ENCODE measurements at regions not wholly inside any gene's neighbourhood (a gene's known extent, or its start where the extent isn't known, plus 50 kb on each side); places are given as distances from the start of the nearest gene placed in this dataset.

DNA sequence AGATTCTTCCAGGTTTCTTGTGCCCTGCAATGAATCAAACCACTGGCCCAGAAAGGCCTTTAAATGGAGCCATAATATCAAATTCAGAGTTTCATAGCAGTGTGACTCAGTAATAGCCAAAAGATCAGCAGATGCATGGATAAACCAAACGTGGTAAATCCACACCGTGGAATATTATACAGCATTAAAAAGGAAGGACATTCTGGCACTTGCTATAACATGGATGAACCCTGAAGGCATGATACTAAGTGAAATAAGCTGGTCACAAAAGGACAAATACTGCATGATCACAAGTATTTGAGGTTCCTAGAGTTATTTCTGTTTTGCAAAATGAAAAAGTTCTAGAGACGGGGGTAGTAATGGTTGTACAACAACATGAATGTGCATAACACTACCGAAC, 140.1 kb downstream of the TOMM20 start:
- Histone ChIP-seq H3K4me3 (no peak overlapping the region), H3K27me3 (no peaks in the 10 kb centered on the region), H3K4me1 (peaks cover 0 to 17% (median 11%) of the 10 kb centered on the region in 4 donors), H3K9me3 (no peaks in the 10 kb centered on the region), H3K36me3 (no peaks in the 10 kb centered on the region), H3K27ac (peak overlapping the region in 2 of 3 donors; percentile 94 to 98)
- no peak for DNase-seq
- 98% methylated on average over 4 of the region's 4 CpGs for WGBS (ENCODE audit: insufficient coverage, low coverage, low lambda C conversion rate, missing lambda C conversion rate)
- intact Hi-C loops (cut with DNase I), result no loop called here
- no peak for TF ChIP-seq POLR2A (IDR thresholded peaks at IDR 0.05)
- no peak for ATAC-seq

GRCh38 chr1:234988155-234988517, 140.5 kb downstream of the TOMM20 start:
- no peaks in the 10 kb centered on the region for H3K36me3 ChIP-seq
- H3K27me3 ChIP-seq, result no peaks in the 10 kb centered on the region
- intact Hi-C loops (cut with DNase I), result no loop called here
- TF ChIP-seq POLR2A (IDR thresholded peaks at IDR 0.05) (no peak), CTCF (IDR thresholded peaks at IDR 0.05) (no peak)
- peaks cover 0 to 17% (median 11%) of the 10 kb centered on the region in 4 donors for H3K4me1 ChIP-seq
- ATAC-seq (no peak), DNase-seq (no peak)
- H3K27ac ChIP-seq, result peak overlapping the region; percentile 87 to 98 (median 94)
- WGBS (ENCODE audit: insufficient coverage, low coverage, low lambda C conversion rate, missing lambda C conversion rate), result 34% methylated on average over 2 of the region's 2 CpGs
- H3K9me3 ChIP-seq, result no peaks in the 10 kb centered on the region
- no peak overlapping the region for H3K4me3 ChIP-seq

- Histone ChIP-seq H3K4me3 (no peak overlapping the region), H3K27me3 (no peaks in the 10 kb centered on the region), H3K27ac (peak overlapping the region; percentile 87 to 98 (median 94)), H3K36me3 (no peaks in the 10 kb centered on the region), H3K9me3 (no peaks in the 10 kb centered on the region), H3K4me1 (peaks cover 0 to 17% (median 11%) of the 10 kb centered on the region in 4 donors)
- intact Hi-C loops (cut with DNase I), result no loop called here
- TF ChIP-seq CTCF (IDR thresholded peaks at IDR 0.05) (peak in 1 of 4 donors; percentile 9), POLR2A (IDR thresholded peaks at IDR 0.05) (peak; percentile 67)
- ATAC-seq, result peak; percentile 88 to 95 (median 94)
- DNase-seq, result peak; percentile 73 to 93 (median 87)
- 34% methylated on average over 14 of the region's 14 CpGs for WGBS (ENCODE audit: insufficient coverage, low coverage, low lambda C conversion rate, missing lambda C conversion rate)
Observed at GRCh38 chr1:234987415-234988154, 141.1 kb downstream of the TOMM20 start.

DNA sequence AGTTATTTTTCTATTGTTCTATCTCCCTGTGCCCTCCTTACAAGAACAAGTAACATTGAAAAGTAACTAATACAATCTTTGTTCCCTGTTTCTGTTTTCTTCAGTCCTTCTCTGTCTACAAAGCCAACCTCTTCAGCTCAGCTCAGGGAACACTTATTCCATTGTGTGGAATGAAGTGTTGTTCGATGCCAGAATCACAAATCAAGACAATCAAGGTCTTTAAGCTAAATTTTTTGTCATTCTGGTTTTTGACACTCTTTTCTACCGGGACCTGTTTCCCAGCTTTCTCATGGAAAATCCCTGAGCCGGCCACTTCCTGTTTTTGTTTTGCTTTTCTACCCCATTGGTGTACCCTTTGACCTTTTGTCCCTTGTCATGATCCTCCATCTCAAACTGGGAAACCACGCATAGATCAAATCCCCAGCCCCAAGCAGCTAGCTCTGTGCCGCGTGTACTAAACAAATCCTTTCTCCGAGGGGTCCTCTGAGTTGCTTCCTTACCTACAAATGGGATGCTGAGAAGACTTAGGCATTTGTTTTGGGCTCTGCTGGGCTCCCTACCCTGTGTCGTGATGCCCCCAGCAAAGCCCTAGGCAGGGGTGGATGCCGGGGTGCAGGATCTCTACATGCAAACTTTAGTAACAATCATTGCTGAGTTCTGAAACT, 141.8 kb downstream of the TOMM20 start:
- intact Hi-C loops (cut with DNase I), result no loop called here
- Histone ChIP-seq H3K4me3 (no peak overlapping the region), H3K36me3 (no peaks in the 10 kb centered on the region), H3K9me3 (no peaks in the 10 kb centered on the region), H3K27me3 (no peaks in the 10 kb centered on the region), H3K27ac (peak overlapping the region; percentile 87 to 98 (median 94)), H3K4me1 (peaks cover 0 to 17% (median 11%) of the 10 kb centered on the region in 4 donors)
- WGBS (ENCODE audit: insufficient coverage, low coverage, low lambda C conversion rate, missing lambda C conversion rate), result 39% methylated on average over 9 of the region's 9 CpGs
- DNase-seq (no peak), ATAC-seq (peak; percentile 46 to 66 (median 62))
- no peak for TF ChIP-seq CTCF (IDR thresholded peaks at IDR 0.05)
- TF ChIP-seq POLR2A (IDR thresholded peaks at IDR 0.05), result no peak
